Thymus (tissue), 11 donors: ENCODE measurements at regions not wholly inside any gene's neighbourhood (a gene's known extent, or its start where the extent isn't known, plus 50 kb on each side); places are given as distances from the start of the nearest gene placed in this dataset.
"Not testable (repeated sequence)": the region's sequence is repeated elsewhere in the genome, so short reads cannot be mapped to it uniquely, and the experiment has no call there.

ENCODE experiments used
- DNase-seq, 9 donors: peaks; one replicate each; pipeline ENCODE4 v3.0.0-alpha.2; 2013; ENCODE audit warnings: low spot score in 9 of 9, low read depth in 6 of 9, missing footprints in 1 of 9
- H3K27ac ChIP-seq, 2 donors: one replicate each; pipeline ENCODE4 v1.5.1; 2013; ENCODE audit warnings: control low read depth in 1 of 2, low read depth in 1 of 2, low read length in 1 of 2, mild to moderate bottlenecking in 1 of 2, moderate library complexity in 1 of 2
- H3K27me3 ChIP-seq, 2 donors: one replicate each; pipeline ENCODE4 v1.5.1; 2013; ENCODE audit warnings: low read length in 1 of 2; ENCODE audit not compliant: control insufficient read depth in 2 of 2, insufficient read depth in 1 of 2
- H3K36me3 ChIP-seq, 2 donors: one replicate each; pipeline ENCODE4 v1.5.1; 2013; ENCODE audit warnings: low read length in 1 of 2, mild to moderate bottlenecking in 1 of 2, moderate library complexity in 1 of 2; ENCODE audit not compliant: control insufficient read depth in 2 of 2, insufficient read depth in 2 of 2
- H3K4me1 ChIP-seq, 2 donors: one replicate each; pipeline ENCODE4 v1.5.1; 2013; ENCODE audit warnings: low read length in 2 of 2; ENCODE audit not compliant: control insufficient read depth in 2 of 2, insufficient read depth in 2 of 2
- H3K4me3 ChIP-seq, 2 donors: one replicate each; pipeline ENCODE4 v1.5.1; 2013; ENCODE audit warnings: low read length in 2 of 2, control low read depth in 1 of 2, mild to moderate bottlenecking in 1 of 2
- H3K9me3 ChIP-seq, 2 donors: one replicate each; pipeline ENCODE4 v1.5.1; 2013; ENCODE audit warnings: low read length in 1 of 2, mild to moderate bottlenecking in 1 of 2; ENCODE audit not compliant: control insufficient read depth in 2 of 2, insufficient read depth in 1 of 2
- WGBS: extraction: QIAGEN DNeasy Blood & Tissue Kit; methylation state at CpG from one replicate; pipeline ENCODE4 v1.1.7; 2013; 5-methylcytosine and 5-hydroxymethylcytosine counted together
- donor health status: healthy.

DNA sequence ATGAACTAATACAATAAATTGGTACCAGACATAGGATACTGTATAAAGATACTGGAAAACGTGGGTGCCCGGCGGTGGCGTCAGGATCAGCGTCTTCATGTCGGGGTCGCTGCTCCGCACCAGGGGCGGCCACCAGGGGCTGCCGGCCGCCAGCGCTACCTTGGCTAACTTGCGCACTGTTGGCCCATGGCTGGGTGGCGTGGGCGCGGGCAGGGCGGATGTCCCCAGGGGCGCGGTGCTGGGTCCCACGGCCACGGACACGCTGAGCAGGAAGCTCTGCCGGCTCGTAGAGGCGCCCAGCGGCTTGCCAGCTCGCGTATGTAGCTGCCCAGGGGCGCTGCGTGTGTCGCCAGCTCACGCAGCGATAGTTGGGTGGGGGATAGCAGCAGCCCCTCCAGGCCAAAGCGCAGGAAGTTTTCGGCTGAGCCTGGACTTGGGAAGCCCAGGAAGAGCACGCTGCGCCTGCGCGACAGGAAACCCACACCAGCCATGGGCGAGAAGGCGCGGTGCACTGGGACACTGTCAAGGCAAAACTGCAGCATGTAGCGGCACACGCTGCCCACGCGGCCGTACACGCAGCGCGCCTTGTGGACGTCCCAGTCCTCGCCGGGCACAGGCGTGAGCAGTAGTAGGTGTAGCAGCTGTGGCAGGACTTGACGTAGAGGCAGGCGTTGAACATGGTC is 299.9 kb downstream of the CCDC74A start:
- DNase-seq, result no peak
- H3K36me3 ChIP-seq, result no peaks in the 10 kb centered on the region
- WGBS, result 93% methylated on average over 56 of the region's 56 CpGs
- H3K4me1 ChIP-seq, result no peaks in the 10 kb centered on the region
- no peak overlapping the region for H3K27ac ChIP-seq
- peaks cover 2 to 16% of the 10 kb centered on the region in 2 donors for H3K9me3 ChIP-seq
- no peak overlapping the region for H3K4me3 ChIP-seq
- H3K27me3 ChIP-seq, result peaks cover 0 to 2% of the 10 kb centered on the region in 2 donors

DNA sequence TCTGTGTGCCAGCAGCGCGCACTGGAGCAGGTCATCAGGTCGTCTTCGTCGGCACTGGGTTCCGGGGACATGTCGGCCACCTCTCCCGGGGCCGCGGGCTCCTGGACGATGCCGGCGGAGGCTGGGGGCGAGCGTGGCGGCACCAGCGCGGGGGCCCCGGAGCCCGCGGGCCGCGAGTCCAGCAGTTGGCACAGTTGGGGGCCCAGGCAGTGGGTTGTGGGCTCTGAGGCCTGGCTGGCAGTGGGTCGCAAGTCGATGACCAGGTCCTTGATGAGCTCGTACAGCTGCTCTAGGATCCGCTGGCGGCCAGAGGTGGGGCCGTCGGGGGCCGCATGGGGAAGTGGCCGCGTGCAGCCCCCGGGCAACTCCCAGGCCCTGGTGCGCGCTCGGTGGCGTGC is 300.5 kb downstream of the CCDC74A start:
- Histone ChIP-seq H3K36me3 (no peaks in the 10 kb centered on the region), H3K27me3 (peaks cover 0 to 2% of the 10 kb centered on the region in 2 donors), H3K27ac (no peak overlapping the region), H3K9me3 (peaks cover 2 to 16% of the 10 kb centered on the region in 2 donors), H3K4me1 (no peaks in the 10 kb centered on the region), H3K4me3 (no peak overlapping the region)
- DNase-seq, result no peak
- 94% methylated on average over 38 of the region's 38 CpGs for WGBS

DNA sequence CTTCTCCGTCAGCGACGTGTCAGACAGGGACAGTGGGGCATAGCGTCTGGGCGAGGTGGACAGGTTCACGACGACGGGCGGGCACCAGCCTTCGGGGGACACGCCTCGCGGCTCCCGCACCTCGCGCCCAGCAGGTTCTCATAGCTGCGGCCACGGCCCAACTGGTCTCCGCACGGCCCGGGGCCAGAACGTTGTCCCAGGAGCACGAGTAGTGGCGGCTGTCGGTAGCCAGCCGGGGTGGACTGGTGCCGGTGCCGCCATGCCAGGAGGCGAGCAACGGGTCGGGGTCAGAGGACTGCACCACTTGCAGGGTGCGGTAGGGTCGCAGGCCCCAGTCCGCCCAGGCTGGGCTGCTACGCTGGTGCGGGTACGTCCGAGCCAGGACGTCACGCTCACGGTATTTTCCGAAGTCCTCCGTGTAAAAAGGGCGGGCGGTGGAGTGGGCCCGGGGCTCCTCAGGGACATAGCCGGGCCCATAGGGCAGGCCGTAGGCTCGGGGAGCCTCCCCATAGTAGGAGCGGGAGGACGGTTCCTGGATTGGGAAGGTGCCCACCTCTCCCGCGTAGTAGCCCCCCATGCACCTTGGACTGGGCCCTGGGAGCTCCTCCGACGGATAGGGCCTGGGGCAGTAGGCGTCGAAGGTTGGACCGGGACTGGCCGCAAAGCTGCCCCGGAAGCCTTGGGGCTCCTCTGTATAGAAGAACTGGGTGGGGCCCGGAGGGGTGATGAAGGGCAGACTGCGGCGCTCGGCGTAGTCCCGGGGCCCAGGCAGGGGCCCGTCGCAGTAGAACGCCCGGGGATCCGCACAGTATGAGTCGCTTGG is 301.2 kb downstream of the CCDC74A start:
- not testable (repeated sequence) for H3K36me3 ChIP-seq, H3K4me1 ChIP-seq, H3K27ac ChIP-seq, DNase-seq, H3K27me3 ChIP-seq, H3K4me3 ChIP-seq
- 93% methylated on average over 71 of the region's 72 CpGs for WGBS
- H3K9me3 ChIP-seq, result peaks cover 2 to 16% of the 10 kb centered on the region in 2 donors

DNA sequence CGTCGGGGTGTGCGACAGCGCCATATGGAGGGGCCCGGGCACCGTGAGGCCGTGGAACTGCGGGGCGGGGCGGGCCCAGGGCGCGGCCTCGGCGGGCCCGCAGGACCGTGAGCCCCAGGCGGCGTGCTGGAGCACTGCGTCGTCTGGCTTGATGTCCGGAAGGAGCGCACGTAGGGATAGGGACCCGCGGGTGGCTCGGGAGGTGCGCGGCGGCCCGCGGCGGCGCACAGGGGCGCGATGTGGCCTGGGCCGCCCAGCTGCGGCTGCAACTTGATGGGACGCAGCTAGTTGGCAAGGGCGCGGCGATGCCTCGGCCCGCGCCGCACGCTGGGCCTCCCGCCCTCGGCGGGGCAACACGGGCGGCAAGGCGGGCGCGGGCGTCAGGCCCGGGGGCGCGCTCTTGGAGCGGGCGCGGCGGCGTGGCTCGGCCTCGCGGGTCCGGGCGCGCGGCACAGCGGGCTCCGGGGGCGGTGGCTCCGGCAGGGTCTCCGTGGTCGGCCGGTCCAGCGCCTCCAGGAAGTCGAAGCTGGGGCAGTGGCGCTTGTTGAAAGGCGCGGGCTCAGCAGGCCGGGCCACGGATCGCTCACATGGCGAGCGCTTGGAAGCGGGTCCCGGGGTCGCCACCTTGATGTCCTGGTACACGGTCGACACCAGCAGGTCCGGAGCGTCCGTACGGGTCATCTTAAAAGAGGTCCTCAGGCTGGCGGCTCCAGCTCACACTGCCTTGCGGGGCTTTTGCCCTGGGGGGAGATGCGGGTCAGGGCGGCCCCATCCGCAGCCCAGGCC is 302.0 kb downstream of the CCDC74A start:
- H3K4me3 ChIP-seq, H3K27ac ChIP-seq, H3K4me1 ChIP-seq, H3K36me3 ChIP-seq, DNase-seq, H3K27me3 ChIP-seq: not testable (repeated sequence)
- H3K9me3 ChIP-seq, result peaks cover 2 to 16% of the 10 kb centered on the region in 2 donors
- 32% methylated on average over 101 of the region's 101 CpGs for WGBS

DNA sequence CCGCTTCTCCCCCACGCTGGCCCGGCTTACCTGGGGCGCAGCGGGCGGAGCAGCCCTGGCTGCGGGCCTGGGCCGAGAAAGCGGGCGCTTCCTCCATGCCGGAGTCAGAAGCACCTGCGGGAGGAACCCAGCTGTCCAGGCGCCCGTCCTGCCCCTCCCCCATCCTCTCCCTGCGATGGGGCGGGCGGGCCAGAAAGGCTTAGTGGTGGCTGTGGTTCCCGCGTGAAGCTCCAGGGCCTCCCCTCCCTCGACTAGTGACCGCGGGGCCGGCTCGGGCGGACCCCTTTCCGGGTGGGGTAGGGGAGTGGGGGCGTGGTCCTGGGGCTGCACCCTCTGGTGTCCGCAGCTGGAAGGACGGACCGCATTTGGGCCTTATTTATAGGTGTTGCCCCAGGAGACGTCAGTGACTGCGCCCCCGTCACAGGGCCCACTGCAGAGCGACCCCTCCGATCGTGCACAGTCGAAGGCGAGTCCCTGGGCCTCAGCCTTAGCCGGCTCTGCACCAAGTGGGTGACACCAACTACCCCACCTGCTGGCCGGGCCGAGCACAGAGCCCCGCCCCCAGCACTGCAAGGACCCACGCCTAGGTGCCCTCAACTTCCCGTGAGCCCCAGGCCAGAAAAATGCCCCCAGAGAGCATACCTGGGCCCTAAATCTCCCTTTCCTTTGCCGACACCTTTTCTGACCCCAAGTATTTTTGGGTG is 302.7 kb downstream of the CCDC74A start:
- H3K4me3 ChIP-seq, DNase-seq, H3K4me1 ChIP-seq, H3K27ac ChIP-seq, H3K36me3 ChIP-seq, H3K27me3 ChIP-seq: not testable (repeated sequence)
- H3K9me3 ChIP-seq, result peaks cover 2 to 16% of the 10 kb centered on the region in 2 donors
- 55% methylated on average over 40 of the region's 45 CpGs for WGBS

DNA sequence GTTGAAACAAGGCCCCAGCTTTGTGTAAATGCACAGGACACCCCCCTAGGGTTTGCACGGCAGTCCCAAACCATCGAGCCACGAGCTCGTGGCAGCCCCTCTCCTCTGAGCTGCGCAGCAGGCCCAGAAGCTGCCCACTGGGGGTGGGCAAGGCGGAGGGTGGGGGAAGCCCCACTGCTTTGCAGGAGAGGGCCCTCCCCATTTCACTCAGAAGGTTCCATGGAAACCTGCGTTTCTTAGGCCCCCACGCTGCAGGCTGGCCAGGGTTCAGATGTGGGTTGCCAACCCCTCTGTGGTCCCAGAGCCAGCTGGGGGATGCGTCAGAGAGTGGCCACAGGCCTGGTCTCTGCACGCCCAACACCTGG is 303.2 kb downstream of the CCDC74A start:
- DNase-seq, H3K4me1 ChIP-seq, H3K36me3 ChIP-seq, H3K4me3 ChIP-seq, H3K27me3 ChIP-seq, H3K27ac ChIP-seq: not testable (repeated sequence)
- H3K9me3 ChIP-seq, result peaks cover 2 to 16% of the 10 kb centered on the region in 2 donors
- 94% methylated on average over 10 of the region's 10 CpGs for WGBS

DNA sequence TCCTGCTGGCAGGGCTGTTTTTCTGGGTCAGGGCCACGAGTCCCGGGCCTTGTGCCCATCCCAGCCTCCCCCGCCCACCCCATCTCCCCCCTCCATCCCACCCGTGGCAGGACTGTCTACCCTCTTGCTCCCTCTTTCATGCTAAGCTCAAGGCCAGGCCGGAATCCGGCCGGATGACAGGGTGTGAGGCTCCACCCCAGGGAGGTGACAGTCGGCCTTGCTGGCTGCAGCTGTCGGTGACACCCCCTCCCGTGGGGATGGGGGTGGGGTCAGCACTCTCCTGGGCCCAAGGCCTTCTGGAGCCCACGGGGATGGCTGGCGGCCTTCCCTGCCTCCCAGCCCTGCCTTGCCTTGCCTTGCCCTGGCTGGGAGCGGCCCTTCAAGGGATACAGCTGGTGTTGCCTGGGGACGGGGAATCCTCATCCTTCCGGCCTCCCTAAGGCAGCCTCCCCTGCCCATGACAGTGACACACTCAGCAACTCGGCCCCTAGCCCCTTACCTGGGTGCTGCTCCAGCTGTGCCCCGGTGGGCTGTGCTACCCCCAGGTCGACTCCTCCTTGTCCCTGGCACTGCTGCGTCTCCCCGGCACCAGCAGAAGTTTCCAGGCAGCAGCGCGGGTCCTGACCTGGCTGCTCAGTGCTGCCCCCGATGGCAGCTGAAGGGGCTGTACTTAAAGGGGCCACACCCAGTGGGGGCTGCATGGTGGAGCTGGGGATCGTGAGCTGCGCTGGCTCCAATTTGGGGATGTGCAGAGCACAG is 303.9 kb downstream of the CCDC74A start:
- 65% methylated on average over 25 of the region's 25 CpGs for WGBS
- not testable (repeated sequence) for H3K27me3 ChIP-seq, H3K36me3 ChIP-seq, H3K27ac ChIP-seq, H3K4me1 ChIP-seq, H3K4me3 ChIP-seq
- peak in 2 of 9 donors; percentile 0 to 2 for DNase-seq
- peaks cover 2 to 16% of the 10 kb centered on the region in 2 donors for H3K9me3 ChIP-seq

DNA sequence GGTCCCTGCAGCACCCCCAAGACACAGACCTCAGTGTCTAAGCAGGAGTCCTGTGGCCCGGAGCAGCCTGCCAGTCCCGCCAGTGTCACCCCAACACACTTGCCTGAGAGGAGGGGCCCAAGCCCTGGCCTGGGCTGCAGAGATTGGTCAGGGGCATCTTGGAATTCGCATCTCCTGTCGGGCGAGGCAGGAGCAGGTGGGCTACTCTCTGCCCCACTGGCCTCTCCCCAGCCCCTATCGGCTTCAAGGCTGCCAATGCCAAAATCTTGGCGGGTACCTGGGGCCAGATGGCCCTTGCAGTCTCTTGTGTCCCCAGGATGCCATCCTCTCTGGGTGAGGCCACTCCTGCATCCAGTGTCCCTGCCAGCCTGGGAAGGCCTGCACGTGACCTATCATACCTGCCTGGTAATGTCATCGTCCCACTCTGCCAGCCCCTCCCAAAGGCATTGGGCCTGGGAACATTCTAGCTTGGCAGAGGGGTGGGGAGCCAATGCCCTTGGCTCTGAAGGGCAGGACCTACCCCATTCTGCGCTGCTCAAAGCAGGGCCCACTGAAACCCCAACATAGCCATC is 304.6 kb downstream of the CCDC74A start:
- not testable (repeated sequence) for H3K4me1 ChIP-seq, DNase-seq, H3K27me3 ChIP-seq, H3K36me3 ChIP-seq, H3K4me3 ChIP-seq, H3K27ac ChIP-seq
- WGBS, result 97% methylated on average over 10 of the region's 10 CpGs
- H3K9me3 ChIP-seq, result peaks cover 2 to 16% of the 10 kb centered on the region in 2 donors
